T-helper 22 cell (primary cell): ENCODE measurements at regions not wholly inside any gene's neighbourhood (a gene's known extent, or its start where the extent isn't known, plus 50 kb on each side); places are given as distances from the start of the nearest gene placed in this dataset.

ENCODE experiments used
- DNase-seq: peaks from one replicate; pipeline ENCODE4 v3.0.0-alpha.2; 2020; ENCODE audit warnings: low read depth

DNA sequence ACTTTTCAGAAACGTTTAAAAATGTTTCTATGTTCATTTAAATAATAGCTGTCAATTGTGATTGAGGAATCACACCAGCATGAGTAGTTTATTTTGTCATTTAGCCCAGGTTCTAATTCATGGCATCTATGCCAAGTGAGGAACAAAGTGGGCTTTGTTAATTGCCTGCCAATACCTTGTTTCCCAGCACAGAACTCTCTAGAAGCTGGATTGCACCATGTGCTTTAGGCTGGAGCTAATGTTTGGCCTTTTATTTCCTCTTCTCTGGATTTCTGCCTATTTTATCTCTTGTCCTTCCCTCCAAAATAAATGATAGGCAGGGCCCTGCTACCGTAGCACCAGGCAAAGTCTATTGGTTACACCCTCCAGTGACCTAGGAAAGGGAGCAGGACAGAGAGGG is 109.9 kb upstream of the ITGB1 start:
- DNase-seq, result no peak

DNA sequence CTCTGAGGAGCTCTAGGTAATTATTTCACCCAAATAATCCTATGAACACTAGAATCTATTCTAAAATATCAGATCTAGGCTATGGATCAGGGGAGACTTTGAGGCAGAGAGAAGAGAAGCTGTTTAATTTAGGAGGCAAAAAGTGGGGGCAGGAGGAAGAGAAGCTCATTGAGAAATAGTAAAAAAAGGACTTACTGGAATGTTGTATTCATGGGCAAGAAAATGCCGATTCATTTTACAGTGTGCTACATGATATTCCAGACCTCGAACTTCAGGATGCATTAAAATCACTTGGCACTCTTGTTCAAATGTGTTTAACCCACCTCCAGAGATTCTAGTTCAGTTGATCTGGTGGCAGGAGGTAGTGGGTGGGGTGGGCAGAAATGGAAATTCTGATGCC is 109.5 kb upstream of the ITGB1 start:
- no peak for DNase-seq

DNA sequence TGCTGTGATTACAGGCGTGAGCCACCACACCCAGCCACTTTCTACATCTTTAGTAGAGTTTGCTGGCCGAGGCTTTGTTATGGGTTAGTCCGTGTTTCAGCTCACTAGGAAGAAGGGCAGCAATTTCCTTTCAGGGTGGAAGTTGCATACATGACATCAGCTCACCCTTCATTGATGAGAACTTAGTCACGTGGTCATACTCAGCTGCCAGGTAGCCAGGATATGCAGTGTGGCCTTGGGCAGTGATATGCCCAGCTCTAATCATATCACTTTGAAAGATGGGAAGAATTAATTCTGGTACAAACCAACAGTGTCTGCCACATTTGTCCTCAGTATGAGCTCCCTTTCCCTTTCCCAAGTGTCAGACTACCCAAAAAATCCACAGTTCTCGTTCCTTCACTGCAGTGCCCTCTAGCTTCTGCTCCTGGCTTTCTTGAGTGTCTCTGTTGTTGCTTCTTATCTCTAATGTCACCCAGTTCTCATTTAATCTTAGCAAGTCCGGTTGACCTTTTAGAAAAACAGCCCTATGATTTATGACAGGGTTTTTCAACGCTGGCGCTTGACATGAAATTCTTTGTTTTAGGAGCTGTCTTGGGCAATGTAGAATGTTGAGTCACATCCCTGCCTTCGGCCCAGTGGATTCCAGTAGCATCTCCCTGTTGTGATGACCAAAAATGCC is 108.7 kb upstream of the ITGB1 start:
- DNase-seq, result no peak

DNA sequence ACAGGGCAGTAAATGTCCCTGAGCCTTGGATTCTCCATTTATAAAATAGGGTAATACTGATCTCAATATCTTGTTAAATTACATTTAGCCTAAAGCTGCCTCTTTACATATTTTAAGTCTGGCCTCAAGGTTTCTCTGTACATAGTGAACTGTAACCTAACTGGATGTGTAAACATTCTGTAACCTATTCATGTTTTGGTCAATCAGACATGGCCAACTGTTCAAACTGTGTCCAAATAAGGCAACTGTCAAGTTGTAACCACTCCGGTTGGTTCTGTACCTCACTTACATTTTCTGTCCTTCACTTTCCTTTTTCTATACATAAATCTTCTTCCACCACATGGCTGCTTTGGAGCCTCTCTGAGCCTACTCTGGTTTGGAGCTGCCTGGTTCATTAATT is 107.1 kb upstream of the ITGB1 start:
- no peak for DNase-seq

DNA sequence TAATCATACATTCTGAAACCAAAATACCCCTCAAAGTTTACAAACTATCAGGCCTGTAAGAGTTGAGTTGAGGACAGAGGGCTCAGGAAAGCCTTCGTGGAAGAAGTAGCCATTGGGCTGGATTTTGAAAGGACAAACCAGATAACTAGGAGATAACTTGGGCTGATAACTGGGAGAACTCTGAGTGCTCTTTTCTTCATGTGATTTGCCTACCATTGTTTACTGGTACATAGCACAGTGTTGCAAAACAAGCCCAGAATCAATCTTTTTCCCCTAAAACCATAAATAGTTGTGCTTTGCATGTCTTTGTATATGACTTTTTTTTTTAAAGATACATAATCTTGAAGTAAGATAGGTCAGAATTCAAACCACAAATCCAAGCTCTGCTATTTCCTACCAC is 106.7 kb upstream of the ITGB1 start:
- DNase-seq, result no peak

DNA sequence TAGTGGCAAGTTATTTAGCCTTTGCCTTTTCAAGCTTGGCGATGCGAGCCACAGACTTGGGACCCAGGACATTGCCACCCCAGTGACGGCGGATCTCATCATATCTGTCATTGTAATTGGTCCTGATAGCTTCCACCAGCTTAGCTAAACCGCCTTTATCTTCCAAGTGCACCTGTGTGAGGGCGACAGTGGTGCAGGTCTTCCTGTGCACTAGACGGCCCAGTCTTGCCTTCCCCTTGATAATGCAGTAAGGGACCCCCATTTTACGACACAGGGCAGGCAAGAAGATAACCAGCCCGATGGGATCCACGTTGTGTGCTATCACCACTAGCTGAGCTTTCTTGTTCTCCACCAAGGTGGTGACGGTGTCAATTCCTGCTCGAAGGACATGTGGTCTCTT is 99.6 kb upstream of the ITGB1 start:
- no peak for DNase-seq

DNA sequence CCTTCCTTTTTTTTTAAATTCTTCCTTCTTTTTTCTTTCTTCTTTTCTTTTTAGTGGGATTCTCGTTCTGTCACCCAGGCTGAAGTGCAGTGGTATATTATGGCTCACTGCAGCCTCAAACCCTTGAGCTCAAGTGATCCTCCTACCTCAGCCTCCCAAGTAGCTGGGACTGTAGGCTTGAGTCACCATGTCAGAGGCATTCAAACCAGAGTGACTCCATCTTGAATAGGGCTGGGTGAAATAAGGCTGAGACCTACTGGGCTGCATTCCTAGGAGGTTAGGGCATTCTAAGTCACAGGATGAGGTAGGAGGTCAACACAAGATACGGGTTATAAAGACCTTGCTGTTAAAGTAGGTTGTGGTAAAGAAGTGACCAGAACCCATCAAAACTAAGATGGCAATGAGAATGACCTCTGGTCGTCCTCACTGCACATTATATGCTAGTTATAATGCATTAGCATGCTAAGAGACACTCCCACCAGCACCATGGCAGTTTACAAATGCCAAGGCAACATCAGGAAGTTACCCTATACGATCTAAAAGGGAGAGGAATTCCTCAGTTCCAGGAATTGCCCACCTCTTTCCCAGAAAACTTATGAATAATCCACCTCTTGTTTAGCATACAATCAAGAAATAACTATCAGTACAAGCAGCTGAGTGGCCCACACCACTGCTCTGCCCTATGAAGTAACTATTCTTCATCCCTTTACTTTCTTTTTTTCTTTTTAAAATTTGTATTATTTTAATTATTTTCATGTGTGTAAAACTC is 99.0 kb upstream of the ITGB1 start:
- DNase-seq, result no peak

DNA sequence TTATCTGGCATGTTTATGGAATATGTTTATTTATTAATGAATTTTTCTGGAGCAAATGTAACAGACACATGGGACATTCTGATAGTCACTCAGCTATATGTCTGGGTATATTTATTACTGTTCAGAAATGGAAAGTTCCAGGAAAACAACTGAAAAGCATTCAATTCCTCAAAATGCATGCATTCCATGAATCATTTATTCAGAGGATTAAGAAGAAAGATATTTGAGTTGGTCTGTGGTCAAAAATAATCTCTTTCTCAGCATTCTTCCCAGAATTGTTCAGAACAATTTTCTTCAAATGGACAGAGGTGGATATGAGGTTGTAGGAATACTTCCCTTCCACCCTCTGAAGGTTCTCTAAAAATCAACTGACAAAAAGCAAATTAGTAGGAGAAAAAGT is 97.6 kb upstream of the ITGB1 start:
- DNase-seq, result no peak

DNA sequence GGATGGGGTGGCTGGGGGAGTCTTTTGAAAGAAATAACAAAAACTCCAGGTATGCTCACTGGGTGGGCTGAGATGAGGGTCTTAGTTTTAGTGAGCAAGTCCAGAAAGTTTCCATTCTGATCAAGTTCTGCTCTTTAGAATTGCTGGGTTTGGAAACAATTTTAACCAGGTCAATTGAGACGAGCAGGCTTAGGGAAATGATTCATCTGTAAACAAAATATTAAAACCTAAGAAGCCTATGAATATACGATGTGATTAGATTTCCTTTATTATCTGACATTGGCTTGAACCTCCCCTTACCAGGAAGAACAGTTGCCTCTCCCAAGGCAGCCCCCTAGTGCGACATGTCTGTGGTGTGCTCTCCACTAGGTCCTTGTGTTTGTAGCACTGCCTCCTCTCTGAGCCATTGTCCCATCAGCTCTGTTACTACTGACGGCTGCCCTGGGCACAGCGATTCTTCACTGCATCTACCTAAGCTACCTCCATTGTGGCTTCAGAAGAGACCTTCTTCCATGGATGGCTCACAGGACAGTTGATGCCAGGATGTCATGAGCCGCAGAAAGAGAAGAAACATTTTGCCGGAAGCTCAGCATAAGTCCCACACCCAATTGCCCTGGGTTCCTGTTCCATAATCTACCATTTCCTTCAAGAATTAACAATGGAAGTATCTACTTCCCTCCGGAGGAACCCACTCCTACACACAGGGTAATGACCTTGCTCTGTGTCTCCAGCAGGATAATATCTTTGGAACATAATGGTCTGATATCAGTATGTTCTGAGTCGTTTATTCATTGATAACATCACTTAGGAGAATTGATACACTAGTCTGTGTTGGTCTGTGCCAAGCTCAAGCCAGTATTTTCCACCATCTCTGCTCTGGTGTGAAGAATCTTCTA is 95.1 kb upstream of the ITGB1 start:
- DNase-seq, result no peak

DNA sequence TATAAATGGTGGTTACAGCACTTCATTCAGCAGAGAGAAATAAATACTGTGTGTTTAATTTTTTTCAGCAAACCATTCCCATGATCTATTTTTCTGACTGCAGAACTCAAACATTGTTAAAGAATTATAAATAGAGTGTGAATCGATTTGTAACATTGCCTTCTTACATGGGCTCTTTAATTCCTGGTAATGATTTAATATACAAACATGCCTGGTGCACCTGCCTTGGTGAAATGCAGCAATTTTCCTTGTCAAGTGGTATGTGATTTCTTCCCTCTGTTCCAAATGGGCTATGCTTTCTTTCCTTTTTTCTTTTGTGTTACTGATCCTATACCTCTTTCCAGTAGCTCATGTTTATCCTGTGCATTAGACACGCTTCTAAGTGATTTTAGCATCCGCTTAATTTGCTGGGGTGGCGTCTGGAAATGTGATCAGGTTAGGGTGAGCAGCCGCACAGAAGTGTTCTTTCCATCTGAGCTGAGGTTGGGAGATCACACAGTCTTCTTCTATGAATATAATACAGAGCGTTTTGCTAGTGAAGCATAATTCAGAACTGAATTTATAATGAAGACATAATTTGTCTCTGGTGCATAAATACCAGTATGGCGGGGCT is 94.3 kb upstream of the ITGB1 start:
- no peak for DNase-seq

DNA sequence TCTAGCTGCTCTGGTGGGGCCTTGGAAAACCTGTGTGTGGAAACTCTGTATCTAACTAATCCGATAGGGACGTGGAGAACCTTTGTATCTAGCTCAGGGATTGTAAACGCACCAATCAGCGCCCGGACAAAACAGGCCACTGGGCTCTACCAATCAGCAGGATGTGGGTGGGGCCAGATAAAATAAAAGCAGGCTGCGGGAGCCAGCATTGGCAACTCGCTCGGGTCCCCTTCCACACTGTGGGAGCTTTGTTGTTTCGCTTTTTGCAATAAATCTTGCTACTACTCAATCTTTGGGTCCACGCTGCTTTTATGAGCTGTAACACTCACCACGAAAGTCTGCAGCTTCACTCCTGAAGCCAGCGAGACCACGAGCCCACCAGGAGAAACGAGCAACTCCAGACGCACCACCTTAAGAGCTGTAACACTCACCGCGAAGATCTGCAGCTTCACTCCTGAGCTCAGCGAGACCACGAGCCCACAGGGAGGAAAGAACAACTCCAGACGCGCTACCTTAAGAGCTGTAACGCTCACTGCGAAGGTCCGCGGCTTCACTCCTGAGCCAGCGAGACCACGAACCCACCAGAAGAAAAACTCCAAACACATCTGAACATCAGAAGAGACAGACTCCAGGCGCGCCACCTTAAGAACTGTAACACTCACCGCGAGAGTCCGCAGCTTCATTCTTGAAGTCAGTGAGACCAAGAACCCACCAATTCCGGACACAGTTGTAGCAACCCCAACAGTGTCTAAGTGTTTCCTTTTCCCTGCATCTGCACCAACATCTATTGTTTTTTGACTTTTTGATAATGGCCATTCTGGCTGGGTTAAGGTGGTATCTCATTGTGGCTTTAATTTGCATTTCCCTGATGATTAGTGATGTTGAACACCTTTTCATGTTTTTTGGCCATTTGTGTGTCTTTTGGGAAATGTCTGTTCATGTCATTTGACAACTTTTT is 92.2 kb upstream of the ITGB1 start:
- peak; percentile 19 for DNase-seq

DNA sequence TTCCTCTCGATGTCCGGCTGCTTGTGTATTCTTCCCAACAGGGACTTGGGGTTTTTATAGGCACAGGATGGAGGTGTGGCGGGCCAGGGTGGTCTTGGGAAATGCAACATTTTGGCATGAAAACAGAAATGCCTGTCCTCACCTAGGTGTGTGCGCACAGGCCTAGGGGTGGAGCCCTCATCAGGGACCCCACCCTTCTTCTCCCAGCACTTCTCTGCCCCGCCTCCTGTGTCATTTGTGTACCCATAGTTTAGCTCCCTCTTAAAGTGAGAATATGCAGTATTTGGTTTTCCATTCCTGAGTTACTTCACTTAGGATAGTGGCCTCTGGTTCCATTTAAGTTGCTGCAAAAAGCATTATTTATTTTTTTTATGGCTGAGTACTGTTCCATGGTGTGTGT is 90.2 kb upstream of the ITGB1 start:
- DNase-seq, result no peak

DNA sequence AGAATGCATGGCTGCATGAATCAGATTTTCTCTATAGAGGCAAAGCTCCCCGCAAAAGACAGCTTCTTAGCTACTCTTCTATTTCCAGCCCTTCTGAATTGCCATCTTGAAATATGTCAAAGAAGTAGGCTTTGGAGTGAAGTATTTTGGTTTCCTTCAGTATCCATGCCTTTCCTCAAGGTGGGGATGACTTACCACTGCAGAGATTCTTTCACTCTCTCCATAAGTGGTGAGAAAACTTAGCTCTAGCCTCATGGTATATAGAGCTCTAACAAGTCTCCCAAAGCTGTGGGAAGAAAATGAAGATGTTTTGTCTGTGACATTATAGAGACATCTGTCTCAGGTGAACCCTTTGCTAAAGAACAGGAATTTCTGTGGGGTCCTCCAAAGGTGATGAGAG is 89.6 kb upstream of the ITGB1 start:
- no peak for DNase-seq

DNA sequence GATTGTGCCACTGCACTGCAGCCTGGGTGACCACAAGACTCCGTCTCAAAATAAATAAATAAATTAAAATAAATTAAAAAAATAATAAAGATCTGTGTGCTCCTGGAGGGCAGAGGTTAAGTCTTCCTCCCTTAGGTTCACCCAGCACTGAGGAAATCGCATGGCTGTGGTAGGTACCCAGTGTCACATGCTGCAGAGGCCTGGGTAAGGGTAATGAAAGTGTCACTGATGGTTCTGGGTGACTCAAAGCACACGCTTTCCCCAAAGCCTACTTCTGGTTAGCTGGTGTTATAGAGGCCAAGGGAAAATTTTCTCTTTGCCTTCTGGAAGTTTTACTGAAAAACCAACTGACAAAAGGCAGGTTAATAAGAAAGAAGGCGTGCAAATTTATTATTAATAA is 88.8 kb upstream of the ITGB1 start:
- no peak for DNase-seq

DNA sequence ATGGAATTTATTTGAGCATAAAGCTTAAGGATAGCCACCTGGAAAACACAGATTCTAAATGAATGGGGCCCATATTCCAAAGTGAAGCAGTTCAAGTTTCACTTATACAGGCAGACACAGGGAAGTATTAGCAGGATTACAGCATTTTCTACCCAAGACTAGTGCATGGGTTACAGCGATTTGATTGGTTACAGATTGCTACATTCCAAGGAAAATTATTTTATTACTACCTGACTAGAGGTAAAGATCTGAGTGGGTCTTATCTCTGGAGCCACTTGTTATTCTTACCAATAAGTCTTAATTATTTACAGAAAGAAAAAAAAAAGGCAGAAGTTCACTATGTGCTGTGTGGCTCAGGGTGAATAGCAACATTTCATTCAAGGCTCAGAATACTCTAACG is 87.4 kb upstream of the ITGB1 start:
- DNase-seq, result no peak

DNA sequence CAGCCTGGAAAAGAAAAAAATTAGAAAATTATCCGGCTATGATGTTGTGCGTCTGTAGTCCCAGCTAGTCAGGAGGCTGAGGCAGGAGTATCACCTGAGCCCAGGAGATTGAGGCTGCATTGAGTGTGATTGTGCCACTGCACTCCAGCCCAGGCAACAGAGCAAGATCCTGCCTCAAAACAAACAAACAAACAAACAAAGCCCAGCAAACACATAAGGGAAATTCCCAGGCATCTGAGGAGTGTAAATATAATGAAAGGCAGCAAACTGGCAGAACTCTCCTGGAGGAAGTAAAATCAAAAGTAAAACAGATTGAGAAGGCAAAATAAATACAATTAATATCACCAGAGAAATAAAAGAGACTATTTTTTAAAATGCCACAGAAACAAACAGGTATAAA is 84.5 kb upstream of the ITGB1 start:
- DNase-seq, result no peak

DNA sequence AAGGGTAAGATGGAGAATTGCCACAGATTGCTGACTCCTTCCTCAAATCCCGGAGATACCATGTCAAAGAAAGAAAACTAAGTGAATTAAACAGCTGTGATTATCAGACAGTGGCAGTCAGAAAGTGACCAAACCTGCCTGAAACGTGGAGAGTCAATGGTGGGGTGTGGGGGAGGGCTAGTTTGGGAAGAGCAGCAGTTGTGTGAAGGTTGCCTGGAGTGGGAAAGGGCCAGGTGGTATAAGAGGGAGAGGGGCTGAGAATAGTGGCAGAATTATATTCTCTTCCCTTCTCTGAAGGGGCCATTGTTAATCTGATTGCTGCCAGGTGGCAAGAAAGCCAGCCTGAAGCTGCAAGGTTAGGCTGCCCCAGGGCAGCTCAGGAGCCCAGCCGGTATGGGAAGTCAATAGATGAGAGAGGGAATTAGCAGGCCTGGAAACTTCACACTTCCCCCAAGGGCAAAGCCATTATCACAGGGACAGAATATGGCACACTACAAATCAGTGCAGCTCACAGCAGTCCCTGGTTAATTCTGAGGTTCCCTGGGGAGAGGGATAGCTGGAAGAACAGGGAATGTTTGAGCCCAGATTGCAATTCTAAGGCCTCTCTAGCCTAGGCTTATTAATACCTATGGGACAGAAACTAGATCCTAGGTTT is 83.9 kb upstream of the ITGB1 start:
- no peak for DNase-seq

DNA sequence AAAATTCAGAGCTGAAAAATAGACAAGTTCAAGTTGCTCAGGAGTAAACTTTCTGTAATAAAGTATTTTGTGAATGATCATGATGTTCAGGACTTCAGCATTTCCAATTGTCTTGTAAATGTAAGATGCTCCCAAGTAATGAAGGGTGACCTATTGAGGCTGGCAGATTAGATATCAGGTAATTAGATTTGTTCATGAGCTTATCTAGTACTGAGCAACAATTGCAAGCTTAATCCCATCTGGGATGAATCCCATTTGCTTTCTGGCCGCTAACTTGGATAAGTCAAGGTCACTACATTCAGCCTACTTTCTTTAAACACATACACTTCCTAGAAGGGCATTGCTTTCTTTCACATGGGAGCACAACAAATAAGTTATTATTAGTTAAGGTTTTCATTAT is 82.4 kb upstream of the ITGB1 start:
- DNase-seq, result no peak

DNA sequence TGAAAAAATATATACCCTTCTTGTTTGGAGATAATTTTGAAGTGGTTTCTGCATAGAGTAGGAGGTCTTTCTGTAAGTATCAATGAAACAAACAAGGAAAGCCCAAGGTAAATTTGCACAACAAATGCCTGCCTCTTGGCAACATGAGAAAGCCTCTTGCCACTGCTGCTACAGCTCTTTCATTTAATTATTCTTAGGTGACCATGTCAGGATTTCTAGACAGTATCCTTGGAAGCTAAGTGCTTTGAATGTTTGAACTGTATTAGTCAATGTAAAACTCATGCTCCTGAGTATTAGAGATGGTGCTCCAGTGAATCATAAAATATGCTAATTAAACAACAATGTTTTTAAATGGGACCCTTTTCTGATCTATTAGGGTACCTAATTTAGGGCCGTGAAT is 81.2 kb upstream of the ITGB1 start:
- no peak for DNase-seq

DNA sequence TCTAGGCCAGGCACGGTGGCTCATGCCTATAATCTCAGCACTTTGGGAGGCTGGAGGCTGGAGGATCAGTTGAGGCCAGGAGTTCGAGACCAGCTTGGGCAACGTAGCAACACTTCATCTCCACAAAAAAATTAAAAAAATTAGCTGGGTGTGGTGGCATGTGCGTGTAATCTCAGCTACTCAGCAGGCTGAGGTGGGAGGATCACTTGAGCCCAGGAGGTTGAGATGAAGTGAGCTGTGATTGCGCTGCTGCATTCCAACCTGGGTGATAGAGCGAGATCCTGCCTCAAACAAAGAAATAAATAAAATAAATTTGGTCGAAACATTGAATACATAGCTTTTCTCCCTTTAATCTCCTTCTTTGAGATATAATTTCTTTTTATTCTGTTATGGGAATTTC is 80.6 kb upstream of the ITGB1 start:
- no peak for DNase-seq

DNA sequence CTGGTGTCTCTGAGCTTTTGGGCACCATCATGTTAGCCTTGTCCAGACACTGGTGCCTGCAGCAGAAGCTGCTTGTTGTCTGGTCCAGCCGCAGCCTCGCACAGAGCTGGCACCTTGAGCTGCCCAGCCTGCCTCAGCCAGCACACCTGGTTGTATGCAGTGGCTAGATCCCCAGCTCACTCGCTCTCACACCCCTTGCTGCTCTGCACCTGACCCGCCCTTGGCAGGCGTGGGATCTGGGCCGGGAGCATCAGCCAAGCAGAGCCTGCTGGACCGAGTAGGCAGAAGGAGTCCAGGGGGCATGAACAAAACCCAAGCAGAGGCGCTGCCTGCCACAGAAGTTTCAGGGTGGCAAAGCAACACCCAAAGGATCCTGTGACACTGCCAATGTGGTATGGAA is 79.7 kb upstream of the ITGB1 start:
- DNase-seq, result no peak
